ENCODE measurements at regions not wholly inside any gene's neighbourhood (a gene's known extent, or its start where the extent isn't known, plus 50 kb on each side); places are given as distances from the start of the nearest gene placed in this dataset.

DNA sequence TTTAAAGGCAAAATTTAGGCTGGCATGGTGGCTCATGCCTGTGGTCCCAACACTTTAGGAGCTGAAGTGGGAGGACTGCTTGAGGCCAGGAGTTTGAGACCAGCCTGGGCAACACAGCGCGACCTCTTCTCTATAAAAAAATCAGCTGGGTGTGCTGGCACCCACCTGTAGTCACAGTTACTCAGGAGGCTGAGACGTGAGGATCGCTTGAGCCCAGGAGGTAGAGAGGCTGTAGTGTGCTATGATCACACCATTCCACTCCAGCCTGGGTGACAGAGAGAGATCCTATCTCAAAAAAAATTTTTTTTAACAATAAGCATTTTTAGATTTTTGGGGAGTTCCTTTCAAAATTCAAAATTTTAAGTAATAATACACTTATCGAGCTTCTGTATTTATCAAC, 63.3 kb downstream of the SPATA31C2 start:
- Histone ChIP-seq H3K9me3 (no peaks in the 10 kb centered on the region), H3K27ac (no peak overlapping the region), H3K27me3 (peaks cover 16 to 30% (median 19%) of the 10 kb centered on the region in 3 donors), H3K36me3 (no peaks in the 10 kb centered on the region), H3K4me1 (no peaks in the 10 kb centered on the region), H3K4me3 (no peak overlapping the region)
- ATAC-seq (no peak), DNase-seq (no peak)
- intact Hi-C loops (cut with DNase I; ENCODE audit: low total_unique reads) (no loop called here), in situ Hi-C loops (cut with MboI; ENCODE audit: low sequenced_read_pairs in 4 of 4) (no loop called here)
- no peak for TF ChIP-seq POLR2A (IDR thresholded peaks at IDR 0.05)
- TF ChIP-seq, protein P1, sequence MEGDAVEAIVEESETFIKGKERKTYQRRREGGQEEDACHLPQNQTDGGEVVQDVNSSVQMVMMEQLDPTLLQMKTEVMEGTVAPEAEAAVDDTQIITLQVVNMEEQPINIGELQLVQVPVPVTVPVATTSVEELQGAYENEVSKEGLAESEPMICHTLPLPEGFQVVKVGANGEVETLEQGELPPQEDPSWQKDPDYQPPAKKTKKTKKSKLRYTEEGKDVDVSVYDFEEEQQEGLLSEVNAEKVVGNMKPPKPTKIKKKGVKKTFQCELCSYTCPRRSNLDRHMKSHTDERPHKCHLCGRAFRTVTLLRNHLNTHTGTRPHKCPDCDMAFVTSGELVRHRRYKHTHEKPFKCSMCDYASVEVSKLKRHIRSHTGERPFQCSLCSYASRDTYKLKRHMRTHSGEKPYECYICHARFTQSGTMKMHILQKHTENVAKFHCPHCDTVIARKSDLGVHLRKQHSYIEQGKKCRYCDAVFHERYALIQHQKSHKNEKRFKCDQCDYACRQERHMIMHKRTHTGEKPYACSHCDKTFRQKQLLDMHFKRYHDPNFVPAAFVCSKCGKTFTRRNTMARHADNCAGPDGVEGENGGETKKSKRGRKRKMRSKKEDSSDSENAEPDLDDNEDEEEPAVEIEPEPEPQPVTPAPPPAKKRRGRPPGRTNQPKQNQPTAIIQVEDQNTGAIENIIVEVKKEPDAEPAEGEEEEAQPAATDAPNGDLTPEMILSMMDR (IDR thresholded peaks at IDR 0.05 in 4 of 5, conservative IDR thresholded peaks at IDR 0.05 in 1 of 5) = no peak

DNA sequence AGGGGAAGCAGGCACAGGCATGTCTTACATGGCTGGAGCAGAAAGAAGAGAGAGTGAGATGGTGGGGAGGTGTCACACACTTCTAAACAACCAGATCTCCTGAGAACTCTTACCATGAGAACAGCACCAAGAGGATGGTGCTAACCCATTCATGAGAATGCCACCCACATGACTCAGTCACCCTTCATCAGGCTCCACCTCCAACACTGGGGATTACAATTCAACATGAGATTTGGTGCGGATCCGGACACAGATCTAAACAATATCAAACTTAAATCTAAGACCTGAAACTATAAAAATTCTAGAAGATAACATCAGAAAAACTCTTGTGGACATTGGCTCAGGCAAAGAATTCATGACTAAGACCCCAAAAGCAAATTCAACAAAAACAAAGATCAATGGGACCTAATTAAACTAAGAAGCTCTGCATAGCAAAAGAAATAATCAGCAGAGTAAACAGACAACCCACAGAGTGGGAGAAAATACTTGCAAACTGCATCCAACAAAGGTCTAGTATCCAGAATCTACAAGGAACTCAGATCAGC, 65.4 kb downstream of the SPATA31C2 start:
- DNase-seq (no peak), ATAC-seq (no peak)
- Histone ChIP-seq H3K36me3 (no peaks in the 10 kb centered on the region), H3K4me3 (no peak overlapping the region), H3K27me3 (peaks cover 16 to 33% (median 19%) of the 10 kb centered on the region in 3 donors), H3K4me1 (no peaks in the 10 kb centered on the region), H3K27ac (no peak overlapping the region), H3K9me3 (no peaks in the 10 kb centered on the region)
- in situ Hi-C loops (cut with MboI; ENCODE audit: low sequenced_read_pairs in 4 of 4) (no loop called here), intact Hi-C loops (cut with DNase I; ENCODE audit: low total_unique reads) (no loop called here)
- TF ChIP-seq POLR2A (IDR thresholded peaks at IDR 0.05) = no peak
- TF ChIP-seq, protein P1 (IDR thresholded peaks at IDR 0.05 in 4 of 5, conservative IDR thresholded peaks at IDR 0.05 in 1 of 5) = no peak

DNA sequence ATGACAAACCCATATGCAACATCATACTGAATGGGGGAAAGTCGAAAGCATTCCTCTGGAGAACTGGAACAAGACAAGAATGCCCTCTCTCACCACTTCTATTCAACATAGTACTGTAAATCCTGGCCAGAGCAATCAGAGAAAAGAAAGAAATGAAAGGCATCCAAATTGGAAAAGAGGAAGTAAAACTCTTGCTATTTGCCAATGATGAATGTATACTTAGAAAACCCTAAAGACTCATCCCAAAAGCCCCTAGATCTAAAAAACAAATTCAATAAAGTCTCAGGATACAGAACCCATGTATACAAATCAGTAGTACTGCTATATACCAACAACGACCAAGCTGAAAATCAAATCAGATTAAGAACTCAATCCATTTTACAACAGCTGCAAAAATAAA, 66.9 kb downstream of the SPATA31C2 start:
- in situ Hi-C loops (cut with MboI; ENCODE audit: low sequenced_read_pairs in 4 of 4) (no loop called here), intact Hi-C loops (cut with DNase I; ENCODE audit: low total_unique reads) (no loop called here)
- DNase-seq (no peak), ATAC-seq (no peak)
- no peaks in the 10 kb centered on the region for H3K4me1 ChIP-seq
- no peaks in the 10 kb centered on the region for H3K9me3 ChIP-seq
- H3K27ac ChIP-seq = no peak overlapping the region
- H3K36me3 ChIP-seq = no peaks in the 10 kb centered on the region
- no peak overlapping the region for H3K4me3 ChIP-seq
- peaks cover 6 to 33% (median 7%) of the 10 kb centered on the region in 3 donors for H3K27me3 ChIP-seq
- no peak for TF ChIP-seq POLR2A (IDR thresholded peaks at IDR 0.05)
- TF ChIP-seq, protein P1 (IDR thresholded peaks at IDR 0.05 in 4 of 5, conservative IDR thresholded peaks at IDR 0.05 in 1 of 5) = no peak

DNA sequence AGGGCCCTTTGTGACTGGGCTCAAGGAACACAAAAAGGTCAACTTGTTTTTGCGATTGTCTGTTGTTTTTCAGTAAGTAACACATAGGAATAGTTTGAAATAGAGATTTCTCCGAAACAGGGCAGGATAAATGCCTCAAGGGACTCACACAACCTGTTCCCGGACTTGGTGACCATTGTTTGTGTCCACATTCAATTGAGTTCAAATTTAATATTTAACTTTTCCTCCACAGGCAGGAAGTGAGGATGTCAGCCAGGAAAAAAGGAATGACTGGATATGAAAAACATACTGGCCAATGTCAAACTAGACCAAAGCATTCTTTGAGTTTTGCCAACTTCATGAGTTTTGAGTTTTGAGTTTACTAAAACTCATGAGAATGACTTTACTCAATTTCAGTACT, 72.7 kb downstream of the SPATA31C2 start:
- ATAC-seq (no peak), DNase-seq (no peak)
- intact Hi-C loops (cut with DNase I; ENCODE audit: low total_unique reads) (no loop called here), in situ Hi-C loops (cut with MboI; ENCODE audit: low sequenced_read_pairs in 4 of 4) (no loop called here)
- Histone ChIP-seq H3K36me3 (no peaks in the 10 kb centered on the region), H3K27me3 (peaks cover 0 to 3% (median 0%) of the 10 kb centered on the region in 3 donors), H3K4me3 (no peak overlapping the region), H3K4me1 (no peaks in the 10 kb centered on the region), H3K9me3 (no peaks in the 10 kb centered on the region), H3K27ac (no peak overlapping the region)
- TF ChIP-seq POLR2A (IDR thresholded peaks at IDR 0.05) = no peak
- TF ChIP-seq, protein P1 (IDR thresholded peaks at IDR 0.05 in 4 of 5, conservative IDR thresholded peaks at IDR 0.05 in 1 of 5) = no peak

DNA sequence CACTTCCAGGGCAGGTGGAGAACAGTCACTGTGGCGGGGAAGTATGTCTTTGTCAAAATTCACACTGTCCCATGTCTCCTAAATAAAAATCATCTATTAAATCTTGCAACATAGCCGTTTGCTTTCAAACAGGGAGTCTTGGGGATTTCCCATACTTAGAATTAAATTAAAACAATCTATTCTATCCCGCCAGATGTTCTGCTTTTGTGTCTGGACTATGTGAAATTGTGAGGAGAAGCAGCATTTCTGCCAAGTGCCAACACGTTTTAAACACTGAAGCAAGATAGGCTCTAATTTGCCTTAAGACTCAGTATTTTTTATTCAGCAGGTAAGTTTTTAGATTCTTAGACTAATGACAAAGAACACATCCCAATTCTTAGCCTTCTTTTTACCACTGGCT, 73.7 kb downstream of the SPATA31C2 start:
- DNase-seq (no peak), ATAC-seq (no peak)
- no peaks in the 10 kb centered on the region for H3K9me3 ChIP-seq
- no peaks in the 10 kb centered on the region for H3K4me1 ChIP-seq
- in situ Hi-C loops (cut with MboI; ENCODE audit: low sequenced_read_pairs in 4 of 4) (no loop called here), intact Hi-C loops (cut with DNase I; ENCODE audit: low total_unique reads) (no loop called here)
- peaks cover 0 to 3% (median 0%) of the 10 kb centered on the region in 3 donors for H3K27me3 ChIP-seq
- TF ChIP-seq, protein P1 (IDR thresholded peaks at IDR 0.05 in 4 of 5, conservative IDR thresholded peaks at IDR 0.05 in 1 of 5) = no peak
- TF ChIP-seq POLR2A (IDR thresholded peaks at IDR 0.05) = no peak
- H3K36me3 ChIP-seq = no peaks in the 10 kb centered on the region
- no peak overlapping the region for H3K27ac ChIP-seq
- H3K4me3 ChIP-seq = no peak overlapping the region
